ENCODE measurements at regions not wholly inside any gene's neighbourhood (a gene's known extent, or its start where the extent isn't known, plus 50 kb on each side); places are given as distances from the start of the nearest gene placed in this dataset.

- Histone ChIP-seq H3K27me3 (peaks cover 28% of the 10 kb centered on the region), H3K27ac (no peak overlapping the region), H3K4me1 (no peaks in the 10 kb centered on the region), H3K4me3 (no peak overlapping the region), H3K36me3 (no peaks in the 10 kb centered on the region), H3K9me3 (no peaks in the 10 kb centered on the region)
- intact Hi-C loops (cut with DNase I) = no loop called here
- TF ChIP-seq, protein P1, sequence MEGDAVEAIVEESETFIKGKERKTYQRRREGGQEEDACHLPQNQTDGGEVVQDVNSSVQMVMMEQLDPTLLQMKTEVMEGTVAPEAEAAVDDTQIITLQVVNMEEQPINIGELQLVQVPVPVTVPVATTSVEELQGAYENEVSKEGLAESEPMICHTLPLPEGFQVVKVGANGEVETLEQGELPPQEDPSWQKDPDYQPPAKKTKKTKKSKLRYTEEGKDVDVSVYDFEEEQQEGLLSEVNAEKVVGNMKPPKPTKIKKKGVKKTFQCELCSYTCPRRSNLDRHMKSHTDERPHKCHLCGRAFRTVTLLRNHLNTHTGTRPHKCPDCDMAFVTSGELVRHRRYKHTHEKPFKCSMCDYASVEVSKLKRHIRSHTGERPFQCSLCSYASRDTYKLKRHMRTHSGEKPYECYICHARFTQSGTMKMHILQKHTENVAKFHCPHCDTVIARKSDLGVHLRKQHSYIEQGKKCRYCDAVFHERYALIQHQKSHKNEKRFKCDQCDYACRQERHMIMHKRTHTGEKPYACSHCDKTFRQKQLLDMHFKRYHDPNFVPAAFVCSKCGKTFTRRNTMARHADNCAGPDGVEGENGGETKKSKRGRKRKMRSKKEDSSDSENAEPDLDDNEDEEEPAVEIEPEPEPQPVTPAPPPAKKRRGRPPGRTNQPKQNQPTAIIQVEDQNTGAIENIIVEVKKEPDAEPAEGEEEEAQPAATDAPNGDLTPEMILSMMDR (IDR thresholded peaks at IDR 0.05) = no peak
- ATAC-seq (no peak), DNase-seq (no peak)
These were observed 90.4 kb downstream of the ZNF280B start for GRCh38 chr22:22418163-22418549.

- no peak for ATAC-seq
- DNase-seq = no peak
- Histone ChIP-seq H3K4me1 (no peaks in the 10 kb centered on the region), H3K27ac (no peak overlapping the region), H3K9me3 (no peaks in the 10 kb centered on the region), H3K36me3 (no peaks in the 10 kb centered on the region), H3K27me3 (peaks cover 28% of the 10 kb centered on the region), H3K4me3 (no peak overlapping the region)
- TF ChIP-seq, protein P1 (IDR thresholded peaks at IDR 0.05) = no peak
- intact Hi-C loops (cut with DNase I) = no loop called here
These were observed 89.6 kb downstream of the ZNF280B start for GRCh38 chr22:22418957-22419356.

GRCh38 chr22:22420580-22420979, 88.0 kb downstream of the ZNF280B start:
- Histone ChIP-seq H3K27ac (no peak overlapping the region), H3K36me3 (no peaks in the 10 kb centered on the region), H3K9me3 (no peaks in the 10 kb centered on the region), H3K27me3 (peaks cover 29% of the 10 kb centered on the region), H3K4me1 (no peaks in the 10 kb centered on the region), H3K4me3 (no peak overlapping the region)
- TF ChIP-seq, protein P1 (IDR thresholded peaks at IDR 0.05) = no peak
- ATAC-seq (no peak), DNase-seq (no peak)
- intact Hi-C loops (cut with DNase I) = no loop called here

- ATAC-seq (no peak), DNase-seq (no peak)
- H3K4me3 ChIP-seq = no peak overlapping the region
- no peaks in the 10 kb centered on the region for H3K36me3 ChIP-seq
- intact Hi-C loops (cut with DNase I) = no loop called here
- H3K27ac ChIP-seq = no peak overlapping the region
- peaks cover 29% of the 10 kb centered on the region for H3K27me3 ChIP-seq
- no peaks in the 10 kb centered on the region for H3K9me3 ChIP-seq
- TF ChIP-seq, protein P1 (IDR thresholded peaks at IDR 0.05) = no peak
- no peaks in the 10 kb centered on the region for H3K4me1 ChIP-seq
These were observed 87.2 kb downstream of the ZNF280B start for GRCh38 chr22:22421392-22421791.

GRCh38 chr22:22422629-22423112, 85.9 kb downstream of the ZNF280B start:
- DNase-seq (peak; percentile 74), ATAC-seq (peak; percentile 75)
- no peaks in the 10 kb centered on the region for H3K9me3 ChIP-seq
- H3K4me3 ChIP-seq = no peak overlapping the region
- H3K27me3 ChIP-seq = peaks cover 21% of the 10 kb centered on the region
- no peak overlapping the region for H3K27ac ChIP-seq
- intact Hi-C loops (cut with DNase I) = no loop called here
- no peaks in the 10 kb centered on the region for H3K4me1 ChIP-seq
- no peaks in the 10 kb centered on the region for H3K36me3 ChIP-seq
- TF ChIP-seq, protein P1 (IDR thresholded peaks at IDR 0.05) = peak; percentile 72

DNA sequence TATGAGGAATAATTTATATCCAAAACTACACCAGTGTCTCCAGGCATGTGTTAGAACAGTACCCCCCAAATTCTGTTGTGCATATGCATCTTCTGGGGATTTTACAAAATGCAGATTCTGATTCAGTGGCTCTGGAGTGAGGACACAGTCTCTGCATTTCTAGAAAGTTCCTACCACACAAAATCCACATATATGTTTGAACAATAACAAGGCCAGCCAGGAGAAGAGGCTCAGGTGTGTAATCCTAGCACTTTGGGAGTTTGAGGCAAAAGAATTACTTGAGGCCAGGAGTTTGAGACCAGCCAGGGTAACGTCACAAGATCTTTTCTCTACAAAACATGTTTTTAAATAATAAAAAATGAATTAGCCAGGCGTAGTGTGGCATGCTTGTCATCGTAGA, 84.9 kb downstream of the ZNF280B start:
- Histone ChIP-seq H3K4me3 (no peak overlapping the region), H3K9me3 (no peaks in the 10 kb centered on the region), H3K27me3 (peaks cover 18% of the 10 kb centered on the region), H3K27ac (no peak overlapping the region), H3K36me3 (no peaks in the 10 kb centered on the region), H3K4me1 (no peaks in the 10 kb centered on the region)
- intact Hi-C loops (cut with DNase I) = no loop called here
- TF ChIP-seq, protein P1 (IDR thresholded peaks at IDR 0.05) = no peak
- no peak for DNase-seq
- ATAC-seq = no peak

Measured in upper lobe of right lung (tissue), 1 donor.